ENCODE measurements at regions not wholly inside any gene's neighbourhood (a gene's known extent, or its start where the extent isn't known, plus 50 kb on each side); places are given as distances from the start of the nearest gene placed in this dataset.
"Not testable (repeated sequence)": the region's sequence is repeated elsewhere in the genome, so short reads cannot be mapped to it uniquely, and the experiment has no call there.

- Histone ChIP-seq H3K9ac (ENCODE audit: low read length) (no peak overlapping the region), H3K9me3 (ENCODE audit: control insufficient read depth, insufficient read depth, low read depth, low read length) (no peaks in the 10 kb centered on the region), H3K36me3 (ENCODE audit: control insufficient read depth, insufficient read depth, low read length) (no peaks in the 10 kb centered on the region), H3K4me3 (ENCODE audit: low read depth, low read length) (no peak overlapping the region), H3K4me1 (ENCODE audit: control insufficient read depth, insufficient read depth, low read length) (peaks cover 3% of the 10 kb centered on the region; the same call in 1 of the 2 replicates), H3K27ac (ENCODE audit: low read depth, low read length) (no peak overlapping the region), H3K27me3 (ENCODE audit: control insufficient read depth, insufficient read depth, low read length) (peaks cover 7% of the 10 kb centered on the region; the same call in 1 of the 2 replicates)
Observed at GRCh38 chr12:112705037-112705632, 86.4 kb upstream of the RPH3A start.

- Histone ChIP-seq H3K36me3 (ENCODE audit: control insufficient read depth, insufficient read depth, low read length) (no peaks in the 10 kb centered on the region), H3K27me3 (ENCODE audit: control insufficient read depth, insufficient read depth, low read length) (no peaks in the 10 kb centered on the region), H3K27ac (ENCODE audit: low read depth, low read length) (no peak overlapping the region), H3K4me3 (ENCODE audit: low read depth, low read length) (no peak overlapping the region), H3K9ac (ENCODE audit: low read length) (no peak overlapping the region), H3K4me1 (ENCODE audit: control insufficient read depth, insufficient read depth, low read length) (peaks cover 4% of the 10 kb centered on the region; the same call in 1 of the 2 replicates), H3K9me3 (ENCODE audit: control insufficient read depth, insufficient read depth, low read depth, low read length) (no peaks in the 10 kb centered on the region)
Observed at GRCh38 chr12:112710414-112710813, 81.1 kb upstream of the RPH3A start.

GRCh38 chr12:112711026-112711425, 80.5 kb upstream of the RPH3A start:
- H3K9me3 ChIP-seq (ENCODE audit: control insufficient read depth, insufficient read depth, low read depth, low read length), result no peaks in the 10 kb centered on the region
- H3K27me3 ChIP-seq (ENCODE audit: control insufficient read depth, insufficient read depth, low read length), result no peaks in the 10 kb centered on the region
- no peak overlapping the region for H3K9ac ChIP-seq (ENCODE audit: low read length)
- peaks cover 4% of the 10 kb centered on the region; the same call in 1 of the 2 replicates for H3K4me1 ChIP-seq (ENCODE audit: control insufficient read depth, insufficient read depth, low read length)
- H3K36me3 ChIP-seq (ENCODE audit: control insufficient read depth, insufficient read depth, low read length), result no peaks in the 10 kb centered on the region
- no peak overlapping the region for H3K27ac ChIP-seq (ENCODE audit: low read depth, low read length)
- H3K4me3 ChIP-seq (ENCODE audit: low read depth, low read length), result no peak overlapping the region

GRCh38 chr12:112711507-112711906, 80.0 kb upstream of the RPH3A start:
- Histone ChIP-seq H3K27me3 (ENCODE audit: control insufficient read depth, insufficient read depth, low read length) (no peaks in the 10 kb centered on the region), H3K27ac (ENCODE audit: low read depth, low read length) (no peak overlapping the region)

GRCh38 chr12:112712751-112713150, 78.8 kb upstream of the RPH3A start:
- H3K9me3 ChIP-seq (ENCODE audit: control insufficient read depth, insufficient read depth, low read depth, low read length); H3K9ac ChIP-seq (ENCODE audit: low read length); H3K27me3 ChIP-seq (ENCODE audit: control insufficient read depth, insufficient read depth, low read length); H3K4me1 ChIP-seq (ENCODE audit: control insufficient read depth, insufficient read depth, low read length); H3K36me3 ChIP-seq (ENCODE audit: control insufficient read depth, insufficient read depth, low read length); H3K4me3 ChIP-seq (ENCODE audit: low read depth, low read length); H3K27ac ChIP-seq (ENCODE audit: low read depth, low read length): not testable (repeated sequence)

More at GRCh38 chr12:112711507-112711906, 80.0 kb upstream of the RPH3A start:
- peaks cover 6% of the 10 kb centered on the region; the same call in 1 of the 2 replicates for H3K4me1 ChIP-seq (ENCODE audit: control insufficient read depth, insufficient read depth, low read length)
- no peak overlapping the region for H3K9ac ChIP-seq (ENCODE audit: low read length)
- no peaks in the 10 kb centered on the region for H3K36me3 ChIP-seq (ENCODE audit: control insufficient read depth, insufficient read depth, low read length)
- no peak overlapping the region for H3K4me3 ChIP-seq (ENCODE audit: low read depth, low read length)
- H3K9me3 ChIP-seq (ENCODE audit: control insufficient read depth, insufficient read depth, low read depth, low read length), result no peaks in the 10 kb centered on the region

GRCh38 chr12:112713471-112713870, 78.1 kb upstream of the RPH3A start:
- H3K4me3 ChIP-seq (ENCODE audit: low read depth, low read length), result no peak overlapping the region
- H3K36me3 ChIP-seq (ENCODE audit: control insufficient read depth, insufficient read depth, low read length), result no peaks in the 10 kb centered on the region
- no peaks in the 10 kb centered on the region for H3K27me3 ChIP-seq (ENCODE audit: control insufficient read depth, insufficient read depth, low read length)
- H3K9me3 ChIP-seq (ENCODE audit: control insufficient read depth, insufficient read depth, low read depth, low read length), result no peaks in the 10 kb centered on the region
- no peak overlapping the region for H3K27ac ChIP-seq (ENCODE audit: low read depth, low read length)
- no peak overlapping the region for H3K9ac ChIP-seq (ENCODE audit: low read length)
- peaks cover 6% of the 10 kb centered on the region; the same call in 1 of the 2 replicates for H3K4me1 ChIP-seq (ENCODE audit: control insufficient read depth, insufficient read depth, low read length)

- H3K9me3 ChIP-seq (ENCODE audit: control insufficient read depth, insufficient read depth, low read depth, low read length), result no peaks in the 10 kb centered on the region
Observed at GRCh38 chr12:112714166-112714710, 77.3 kb upstream of the RPH3A start.

GRCh38 chr12:112716099-112717093, 75.2 kb upstream of the RPH3A start:
- Histone ChIP-seq H3K36me3 (ENCODE audit: control insufficient read depth, insufficient read depth, low read length) (no peaks in the 10 kb centered on the region), H3K9ac (ENCODE audit: low read length) (no peak overlapping the region), H3K4me1 (ENCODE audit: control insufficient read depth, insufficient read depth, low read length) (peaks cover 2% of the 10 kb centered on the region; the same call in 1 of the 2 replicates), H3K4me3 (ENCODE audit: low read depth, low read length) (no peak overlapping the region), H3K27ac (ENCODE audit: low read depth, low read length) (no peak overlapping the region), H3K9me3 (ENCODE audit: control insufficient read depth, insufficient read depth, low read depth, low read length) (no peaks in the 10 kb centered on the region), H3K27me3 (ENCODE audit: control insufficient read depth, insufficient read depth, low read length) (no peaks in the 10 kb centered on the region)

More at GRCh38 chr12:112714166-112714710, 77.3 kb upstream of the RPH3A start:
- Histone ChIP-seq H3K36me3 (ENCODE audit: control insufficient read depth, insufficient read depth, low read length) (no peaks in the 10 kb centered on the region), H3K9ac (ENCODE audit: low read length) (no peak overlapping the region), H3K27ac (ENCODE audit: low read depth, low read length) (no peak overlapping the region), H3K4me1 (ENCODE audit: control insufficient read depth, insufficient read depth, low read length) (peaks cover 6% of the 10 kb centered on the region; the same call in 1 of the 2 replicates), H3K4me3 (ENCODE audit: low read depth, low read length) (no peak overlapping the region), H3K27me3 (ENCODE audit: control insufficient read depth, insufficient read depth, low read length) (no peaks in the 10 kb centered on the region)

GRCh38 chr12:112728864-112729263, 62.7 kb upstream of the RPH3A start:
- no peaks in the 10 kb centered on the region for H3K36me3 ChIP-seq (ENCODE audit: control insufficient read depth, insufficient read depth, low read length)
- no peak overlapping the region for H3K9ac ChIP-seq (ENCODE audit: low read length)
- no peaks in the 10 kb centered on the region; the same call in 1 of the 2 replicates for H3K4me1 ChIP-seq (ENCODE audit: control insufficient read depth, insufficient read depth, low read length)
- no peaks in the 10 kb centered on the region for H3K27me3 ChIP-seq (ENCODE audit: control insufficient read depth, insufficient read depth, low read length)
- H3K9me3 ChIP-seq (ENCODE audit: control insufficient read depth, insufficient read depth, low read depth, low read length), result no peaks in the 10 kb centered on the region
- no peak overlapping the region for H3K27ac ChIP-seq (ENCODE audit: low read depth, low read length)
- no peak overlapping the region for H3K4me3 ChIP-seq (ENCODE audit: low read depth, low read length)

- Histone ChIP-seq H3K36me3 (ENCODE audit: control insufficient read depth, insufficient read depth, low read length) (no peaks in the 10 kb centered on the region), H3K4me1 (ENCODE audit: control insufficient read depth, insufficient read depth, low read length) (peaks cover 5% of the 10 kb centered on the region; the same call in 1 of the 2 replicates), H3K9ac (ENCODE audit: low read length) (no peak overlapping the region), H3K4me3 (ENCODE audit: low read depth, low read length) (no peak overlapping the region), H3K9me3 (ENCODE audit: control insufficient read depth, insufficient read depth, low read depth, low read length) (no peaks in the 10 kb centered on the region), H3K27ac (ENCODE audit: low read depth, low read length) (no peak overlapping the region), H3K27me3 (ENCODE audit: control insufficient read depth, insufficient read depth, low read length) (no peaks in the 10 kb centered on the region)
Observed at GRCh38 chr12:112734859-112735695, 56.5 kb upstream of the RPH3A start.
